SK-N-SH treated with all-trans-retinoic acid at 6 μM for 48 hours (cell line): ENCODE measurements at regions not wholly inside any gene's neighbourhood (a gene's known extent, or its start where the extent isn't known, plus 50 kb on each side); places are given as distances from the start of the nearest gene placed in this dataset.

Experiments
- ATAC-seq: fragments of 200-7000 bp; cut with Tn5 transposase; 3 replicates; pipeline ENCODE4 v1.9.1; 2020; ENCODE audit warnings: mild to moderate bottlenecking, moderate library complexity
- ARNTL ChIP-seq: fragments of 450-650 bp; formaldehyde crosslinking; IDR thresholded peaks from 2 replicates; pipeline ENCODE4 v1.5.0; 2020; ENCODE audit warnings: low read depth, mild to moderate bottlenecking, moderate library complexity, borderline replicate concordance
- BACH2 ChIP-seq: fragments of 250-450 bp; sonication (Bioruptor Pico); IDR thresholded peaks from 2 replicates; pipeline ENCODE4 v1.9.0; 2021; ENCODE audit warnings: mild to moderate bottlenecking, borderline replicate concordance
- CSDC2 ChIP-seq: fragments of 250-450 bp; sonication (Bioruptor Pico); IDR thresholded peaks from 2 replicates; pipeline ENCODE4 v1.5.0; 2020; ENCODE audit warnings: mild to moderate bottlenecking, moderate library complexity
- ESRRG ChIP-seq: fragments of 250-450 bp; sonication (Bioruptor Pico); IDR thresholded peaks from 2 replicates; pipeline ENCODE4 v1.6.1; 2021; ENCODE audit warnings: mild to moderate bottlenecking
- ISL1 ChIP-seq: fragments of 250-450 bp; sonication (Bioruptor Pico); IDR thresholded peaks from 2 replicates; pipeline ENCODE4 v2.1.2; 2022; ENCODE audit warnings: mild to moderate bottlenecking, moderate library complexity
- OSR1 ChIP-seq: fragments of 250-450 bp; sonication (Bioruptor Pico); IDR thresholded peaks from 2 replicates; pipeline ENCODE4 v1.8.0; 2022; ENCODE audit warnings: moderate library complexity, mild to moderate bottlenecking, inconsistent platforms
- PPARA ChIP-seq: fragments of 250-450 bp; sonication (Bioruptor Pico); IDR thresholded peaks from 2 replicates; pipeline ENCODE4 v1.5.0; 2020; ENCODE audit warnings: mild to moderate bottlenecking, borderline replicate concordance
- RARB ChIP-seq: fragments of 250-450 bp; sonication (Bioruptor Pico); IDR thresholded peaks from 2 replicates; pipeline ENCODE4 v1.8.0; 2021; ENCODE audit warnings: mild to moderate bottlenecking, moderate library complexity
- SNAI2 ChIP-seq: fragments of 250-450 bp; sonication (Bioruptor Pico); IDR thresholded peaks from 2 replicates; pipeline ENCODE4 v1.5.0; 2020; ENCODE audit warnings: mild to moderate bottlenecking, moderate library complexity
- TCF4 ChIP-seq: fragments of 250-450 bp; sonication (Bioruptor Pico); IDR thresholded peaks from 2 replicates; pipeline ENCODE4 v1.8.0; 2021; ENCODE audit warnings: mild to moderate bottlenecking, moderate library complexity, borderline replicate concordance
- TOX ChIP-seq: fragments of 250-450 bp; sonication (Bioruptor Pico); IDR thresholded peaks from 2 replicates; pipeline ENCODE4 v1.8.0; 2021; ENCODE audit warnings: mild to moderate bottlenecking, moderate library complexity, borderline replicate concordance
- TSHZ2 ChIP-seq: fragments of 250-450 bp; sonication (Bioruptor Pico); IDR thresholded peaks from 2 replicates; pipeline ENCODE4 v1.5.0; 2020; ENCODE audit warnings: mild to moderate bottlenecking, moderate library complexity
- ZC3H10 ChIP-seq: fragments of 250-450 bp; sonication (Bioruptor Pico); IDR thresholded peaks from 2 replicates; pipeline ENCODE4 v1.5.1; 2021; ENCODE audit warnings: mild to moderate bottlenecking, moderate library complexity
- ZFP3 ChIP-seq: fragments of 250-450 bp; sonication (Bioruptor Pico); IDR thresholded peaks from 2 replicates; pipeline ENCODE4 v1.5.0; 2020; ENCODE audit warnings: mild to moderate bottlenecking, moderate library complexity
- ZFP30 ChIP-seq: fragments of 450-650 bp; formaldehyde crosslinking; IDR thresholded peaks from 2 replicates; pipeline ENCODE4 v1.5.0; 2022; ENCODE audit warnings: mild to moderate bottlenecking, moderate library complexity
- ZNF565 ChIP-seq: fragments of 450-650 bp; formaldehyde crosslinking; conservative IDR thresholded peaks from 2 replicates; pipeline ENCODE4 v1.5.0; 2020; ENCODE audit warnings: low read depth, mild to moderate bottlenecking, moderate library complexity
- ZNF70 ChIP-seq: fragments of 450-650 bp; formaldehyde crosslinking; IDR thresholded peaks from 2 replicates; pipeline ENCODE4 v1.5.0; 2020; ENCODE audit warnings: mild to moderate bottlenecking, moderate library complexity
- TF ChIP-seq, protein P1 (sequence below): fragments of 250-450 bp; sonication (Bioruptor Pico); IDR thresholded peaks from 2 replicates; pipeline ENCODE4 v1.5.1; 2021; ENCODE audit warnings: mild to moderate bottlenecking, moderate library complexity
- TF ChIP-seq, protein P2 (sequence below): fragments of 250-450 bp; sonication (Bioruptor Pico); IDR thresholded peaks from 2 replicates; pipeline ENCODE4 v1.8.0; 2020; ENCODE audit warnings: mild to moderate bottlenecking, moderate library complexity, borderline replicate concordance
- TF ChIP-seq, protein P3 (sequence below): fragments of 250-450 bp; sonication (Bioruptor Pico); IDR thresholded peaks from 2 replicates; pipeline ENCODE4 v1.5.1; 2020; ENCODE audit warnings: low read depth, mild to moderate bottlenecking, moderate library complexity
- TF ChIP-seq, protein P4 (sequence below): fragments of 250-450 bp; sonication (Bioruptor Pico); IDR thresholded peaks from 2 replicates; pipeline ENCODE4 v1.8.0; 2021; ENCODE audit warnings: low read depth, mild to moderate bottlenecking, moderate library complexity, borderline replicate concordance

GRCh38 chr3:43797794-43798193 is 107.1 kb downstream of the ABHD5 start:
- no peak for ATAC-seq
- TF ChIP-seq ZC3H10 (CRISPR knock-in tag) (no peak), TCF4 (no peak), ESRRG (no peak), ZFP3 (CRISPR knock-in tag) (no peak), ISL1 (CRISPR knock-in tag) (no peak), ARNTL (CRISPR knock-in tag) (no peak), BACH2 (CRISPR knock-in tag) (no peak), OSR1 (CRISPR knock-in tag) (no peak), ZNF565 (CRISPR knock-in tag) (no peak), TSHZ2 (CRISPR knock-in tag) (no peak), TOX (CRISPR knock-in tag) (no peak), RARB (no peak), ZFP30 (CRISPR knock-in tag) (no peak), PPARA (CRISPR knock-in tag) (no peak), CSDC2 (CRISPR knock-in tag) (no peak)
- TF ChIP-seq, protein P1, sequence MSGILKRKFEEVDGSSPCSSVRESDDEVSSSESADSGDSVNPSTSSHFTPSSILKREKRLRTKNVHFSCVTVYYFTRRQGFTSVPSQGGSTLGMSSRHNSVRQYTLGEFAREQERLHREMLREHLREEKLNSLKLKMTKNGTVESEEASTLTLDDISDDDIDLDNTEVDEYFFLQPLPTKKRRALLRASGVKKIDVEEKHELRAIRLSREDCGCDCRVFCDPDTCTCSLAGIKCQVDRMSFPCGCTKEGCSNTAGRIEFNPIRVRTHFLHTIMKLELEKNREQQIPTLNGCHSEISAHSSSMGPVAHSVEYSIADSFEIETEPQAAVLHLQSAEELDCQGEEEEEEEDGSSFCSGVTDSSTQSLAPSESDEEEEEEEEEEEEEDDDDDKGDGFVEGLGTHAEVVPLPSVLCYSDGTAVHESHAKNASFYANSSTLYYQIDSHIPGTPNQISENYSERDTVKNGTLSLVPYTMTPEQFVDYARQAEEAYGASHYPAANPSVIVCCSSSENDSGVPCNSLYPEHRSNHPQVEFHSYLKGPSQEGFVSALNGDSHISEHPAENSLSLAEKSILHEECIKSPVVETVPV (CRISPR knock-in tag) = no peak
- TF ChIP-seq, protein P2, sequence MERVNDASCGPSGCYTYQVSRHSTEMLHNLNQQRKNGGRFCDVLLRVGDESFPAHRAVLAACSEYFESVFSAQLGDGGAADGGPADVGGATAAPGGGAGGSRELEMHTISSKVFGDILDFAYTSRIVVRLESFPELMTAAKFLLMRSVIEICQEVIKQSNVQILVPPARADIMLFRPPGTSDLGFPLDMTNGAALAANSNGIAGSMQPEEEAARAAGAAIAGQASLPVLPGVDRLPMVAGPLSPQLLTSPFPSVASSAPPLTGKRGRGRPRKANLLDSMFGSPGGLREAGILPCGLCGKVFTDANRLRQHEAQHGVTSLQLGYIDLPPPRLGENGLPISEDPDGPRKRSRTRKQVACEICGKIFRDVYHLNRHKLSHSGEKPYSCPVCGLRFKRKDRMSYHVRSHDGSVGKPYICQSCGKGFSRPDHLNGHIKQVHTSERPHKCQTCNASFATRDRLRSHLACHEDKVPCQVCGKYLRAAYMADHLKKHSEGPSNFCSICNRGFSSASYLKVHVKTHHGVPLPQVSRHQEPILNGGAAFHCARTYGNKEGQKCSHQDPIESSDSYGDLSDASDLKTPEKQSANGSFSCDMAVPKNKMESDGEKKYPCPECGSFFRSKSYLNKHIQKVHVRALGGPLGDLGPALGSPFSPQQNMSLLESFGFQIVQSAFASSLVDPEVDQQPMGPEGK (CRISPR knock-in tag) = no peak
- TF ChIP-seq, protein P3, sequence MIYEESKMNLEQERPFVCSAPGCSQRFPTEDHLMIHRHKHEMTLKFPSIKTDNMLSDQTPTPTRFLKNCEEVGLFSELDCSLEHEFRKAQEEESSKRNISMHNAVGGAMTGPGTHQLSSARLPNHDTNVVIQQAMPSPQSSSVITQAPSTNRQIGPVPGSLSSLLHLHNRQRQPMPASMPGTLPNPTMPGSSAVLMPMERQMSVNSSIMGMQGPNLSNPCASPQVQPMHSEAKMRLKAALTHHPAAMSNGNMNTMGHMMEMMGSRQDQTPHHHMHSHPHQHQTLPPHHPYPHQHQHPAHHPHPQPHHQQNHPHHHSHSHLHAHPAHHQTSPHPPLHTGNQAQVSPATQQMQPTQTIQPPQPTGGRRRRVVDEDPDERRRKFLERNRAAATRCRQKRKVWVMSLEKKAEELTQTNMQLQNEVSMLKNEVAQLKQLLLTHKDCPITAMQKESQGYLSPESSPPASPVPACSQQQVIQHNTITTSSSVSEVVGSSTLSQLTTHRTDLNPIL (CRISPR knock-in tag) = no peak
- TF ChIP-seq, protein P4, sequence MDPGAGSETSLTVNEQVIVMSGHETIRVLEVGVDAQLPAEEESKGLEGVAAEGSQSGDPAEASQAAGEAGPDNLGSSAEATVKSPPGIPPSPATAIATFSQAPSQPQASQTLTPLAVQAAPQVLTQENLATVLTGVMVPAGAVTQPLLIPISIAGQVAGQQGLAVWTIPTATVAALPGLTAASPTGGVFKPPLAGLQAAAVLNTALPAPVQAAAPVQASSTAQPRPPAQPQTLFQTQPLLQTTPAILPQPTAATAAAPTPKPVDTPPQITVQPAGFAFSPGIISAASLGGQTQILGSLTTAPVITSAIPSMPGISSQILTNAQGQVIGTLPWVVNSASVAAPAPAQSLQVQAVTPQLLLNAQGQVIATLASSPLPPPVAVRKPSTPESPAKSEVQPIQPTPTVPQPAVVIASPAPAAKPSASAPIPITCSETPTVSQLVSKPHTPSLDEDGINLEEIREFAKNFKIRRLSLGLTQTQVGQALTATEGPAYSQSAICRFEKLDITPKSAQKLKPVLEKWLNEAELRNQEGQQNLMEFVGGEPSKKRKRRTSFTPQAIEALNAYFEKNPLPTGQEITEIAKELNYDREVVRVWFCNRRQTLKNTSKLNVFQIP = no peak

GRCh38 chr3:43810797-43811196 is 120.1 kb downstream of the ABHD5 start:
- no peak for TF ChIP-seq RARB
- TF ChIP-seq, protein P1 (CRISPR knock-in tag) = no peak
- TF ChIP-seq BACH2 (CRISPR knock-in tag) = no peak
- TF ChIP-seq ESRRG = no peak
- TF ChIP-seq ZNF70 (CRISPR knock-in tag) = no peak
- TF ChIP-seq, protein P2 (CRISPR knock-in tag) = no peak
- TF ChIP-seq ISL1 (CRISPR knock-in tag) = no peak
- TF ChIP-seq ZFP30 (CRISPR knock-in tag) = no peak
- no peak for TF ChIP-seq OSR1 (CRISPR knock-in tag)
- no peak for TF ChIP-seq ZNF565 (CRISPR knock-in tag)
- no peak for TF ChIP-seq ZC3H10 (CRISPR knock-in tag)
- TF ChIP-seq TSHZ2 (CRISPR knock-in tag) = no peak
- TF ChIP-seq TCF4 = no peak
- TF ChIP-seq SNAI2 (CRISPR knock-in tag) = no peak
- no peak for TF ChIP-seq CSDC2 (CRISPR knock-in tag)
- no peak for TF ChIP-seq TOX (CRISPR knock-in tag)
- TF ChIP-seq PPARA (CRISPR knock-in tag) = no peak
- no peak for TF ChIP-seq ZFP3 (CRISPR knock-in tag)
- TF ChIP-seq, all 23 proteins: peak for 0
- no peak for ATAC-seq
